Hypothalamus (tissue), 51 donors: ENCODE measurements at regions not wholly inside any gene's neighbourhood (a gene's known extent, or its start where the extent isn't known, plus 50 kb on each side); places are given as distances from the start of the nearest gene placed in this dataset.
"Not testable (repeated sequence)": the region's sequence is repeated elsewhere in the genome, so short reads cannot be mapped to it uniquely, and the experiment has no call there.

Experiments used
- DNase-seq, 51 donors: peaks; one replicate each; lab custom pipeline; 2025; lab: John Stamatoyannopoulos, UW

- DNase-seq, result no peak
These were observed 121.0 kb upstream of the OPCML start for GRCh38 chr11:133653336-133653735.

GRCh38 chr11:133650082-133650481, 117.8 kb upstream of the OPCML start:
- no peak for DNase-seq

- no peak for DNase-seq
These were observed 116.7 kb upstream of the OPCML start for GRCh38 chr11:133649040-133649439.

GRCh38 chr11:133639408-133639807, 107.1 kb upstream of the OPCML start:
- no peak for DNase-seq

GRCh38 chr11:133638921-133639320, 106.6 kb upstream of the OPCML start:
- no peak for DNase-seq

GRCh38 chr11:133636711-133637355, 104.5 kb upstream of the OPCML start:
- no peak for DNase-seq

- no peak for DNase-seq
These were observed 103.0 kb upstream of the OPCML start for GRCh38 chr11:133635244-133635739.

GRCh38 chr11:133628371-133628770, 96.1 kb upstream of the OPCML start:
- not testable (repeated sequence) for DNase-seq

GRCh38 chr11:133621611-133622010, 89.3 kb upstream of the OPCML start:
- no peak for DNase-seq

GRCh38 chr11:133619973-133620372, 87.7 kb upstream of the OPCML start:
- no peak for DNase-seq

- no peak for DNase-seq
These were observed 87.1 kb upstream of the OPCML start for GRCh38 chr11:133619397-133619796.

- no peak for DNase-seq
These were observed 86.2 kb upstream of the OPCML start for GRCh38 chr11:133618544-133618943.

GRCh38 chr11:133608496-133608895, 76.2 kb upstream of the OPCML start:
- no peak for DNase-seq

- no peak for DNase-seq
These were observed 73.8 kb upstream of the OPCML start for GRCh38 chr11:133606124-133606523.

- DNase-seq, result no peak
These were observed 73.2 kb upstream of the OPCML start for GRCh38 chr11:133605482-133605881.

GRCh38 chr11:133601641-133602040, 69.3 kb upstream of the OPCML start:
- DNase-seq, result no peak

GRCh38 chr11:133600786-133601185, 68.5 kb upstream of the OPCML start:
- no peak for DNase-seq

- DNase-seq, result no peak
These were observed 68.0 kb upstream of the OPCML start for GRCh38 chr11:133600306-133600705.

GRCh38 chr11:133598906-133599305, 66.6 kb upstream of the OPCML start:
- DNase-seq, result no peak

- peak in 1 of 51 donors; percentile 19 for DNase-seq
These were observed 64.9 kb upstream of the OPCML start for GRCh38 chr11:133597236-133597635.

GRCh38 chr11:133595998-133596590, 63.8 kb upstream of the OPCML start:
- DNase-seq, result no peak

- no peak for DNase-seq
These were observed 60.7 kb upstream of the OPCML start for GRCh38 chr11:133593036-133593435.
